WTC11 (cell line): ENCODE measurements at regions not wholly inside any gene's neighbourhood (a gene's known extent, or its start where the extent isn't known, plus 50 kb on each side); places are given as distances from the start of the nearest gene placed in this dataset.

Experiments used
- ATAC-seq: fragments of 200-7000 bp; cut with Tn5 transposase; 2 replicates; pipeline ENCODE4 v1.10.0; 2021; ENCODE audit warnings: mild to moderate bottlenecking, moderate library complexity
- CTCF ChIA-PET: fragments of 300-600 bp; sonication (Branson Sonifier 250); formaldehyde crosslinking; loops from one replicate; lab custom pipeline; 2021; ENCODE audit warnings: antibody characterized with exemption; lab: Charles Lee
- POLR2A ChIA-PET: fragments of 350-600 bp; sonication (Branson Sonifier 250); formaldehyde crosslinking; loops from one replicate; lab custom pipeline; 2021; ENCODE audit warnings: antibody characterized with exemption; lab: Charles Lee
- DNase-seq: peaks from one replicate; pipeline ENCODE4 v3.0.0; 2021; ENCODE audit warnings: low spot score
- H3K27ac Mint-ChIP-seq: 2 replicates; pipeline ENCODE4 v1.8.0; 2021; ENCODE audit warnings: mixed read lengths
- H3K27me3 Mint-ChIP-seq: 2 replicates; pipeline ENCODE4 v1.8.0; 2021; ENCODE audit warnings: low read depth, mild to moderate bottlenecking, moderate library complexity, mixed read lengths
- H3K36me3 Mint-ChIP-seq: 2 replicates; pipeline ENCODE4 v1.8.0; 2021; ENCODE audit warnings: mixed read lengths
- H3K4me1 Mint-ChIP-seq: 2 replicates; pipeline ENCODE4 v1.8.0; 2022; ENCODE audit warnings: mixed read lengths
- H3K4me3 Mint-ChIP-seq: 2 replicates; pipeline ENCODE4 v1.8.0; 2021; ENCODE audit warnings: mild to moderate bottlenecking, moderate library complexity, mixed read lengths
- H3K9me3 Mint-ChIP-seq: 2 replicates; pipeline ENCODE4 v1.8.0; 2021; ENCODE audit warnings: mixed read lengths
- AR ChIP-seq: fragments of 250-450 bp; sonication (Bioruptor Pico); IDR thresholded peaks from 2 replicates; pipeline ENCODE4 v1.9.0; 2021; ENCODE audit warnings: mild to moderate bottlenecking
- IRF2 ChIP-seq: sonication (generic); formaldehyde crosslinking; IDR thresholded peaks from 2 replicates; pipeline ENCODE4 v1.8.0; 2022; ENCODE audit warnings: low read depth, missing genetic modification reagents, borderline replicate concordance
- PREB ChIP-seq: sonication (generic); formaldehyde crosslinking; IDR thresholded peaks from 2 replicates; pipeline ENCODE4 v1.8.1; 2022; ENCODE audit warnings: mild to moderate bottlenecking, missing genetic modification reagents, moderate library complexity, borderline replicate concordance
- SOX15 ChIP-seq: fragments of 250-450 bp; sonication (Bioruptor Pico); IDR thresholded peaks from 2 replicates; pipeline ENCODE4 v1.9.0; 2021; ENCODE audit warnings: mild to moderate bottlenecking
- ZNF425 ChIP-seq: fragments of 250-450 bp; sonication (Bioruptor Pico); conservative IDR thresholded peaks from 2 replicates; pipeline ENCODE4 v1.9.0; 2021; ENCODE audit warnings: mild to moderate bottlenecking
- TF ChIP-seq, protein P1 (sequence below): fragments of 250-450 bp; sonication (Bioruptor Pico); IDR thresholded peaks from 2 replicates; pipeline ENCODE4 v1.8.0; 2021; ENCODE audit warnings: mild to moderate bottlenecking

- no peak for TF ChIP-seq AR
- TF ChIP-seq IRF2 = no peak
These were observed 50.3 kb upstream of the ZBTB7C start (continued) for GRCh38 chr18:48459465-48459864.

DNA sequence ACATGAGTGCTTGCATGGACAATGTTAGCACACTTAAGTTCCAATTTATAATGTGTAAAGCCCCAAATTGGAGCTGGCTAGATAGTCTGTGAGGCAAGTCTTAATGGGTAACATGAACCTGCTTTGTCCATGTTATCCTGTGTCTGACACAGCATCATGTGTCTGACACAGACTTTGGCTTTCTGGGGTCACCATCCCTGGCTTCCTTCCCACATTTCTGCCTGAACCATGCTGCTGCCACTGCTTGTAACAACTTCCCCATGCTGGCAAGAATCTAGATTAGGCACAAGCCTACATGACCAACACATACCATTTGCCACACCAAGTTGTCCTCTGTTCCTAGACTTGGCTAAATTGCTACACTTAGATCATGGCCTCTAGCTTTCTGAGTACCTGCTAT lies 49.8 kb upstream of the ZBTB7C start:
- Mint-ChIP-seq H3K27me3 (peaks cover 2% of the 10 kb centered on the region), H3K36me3 (no peaks in the 10 kb centered on the region), H3K4me1 (0 out of 2 replicates have a peak, but pooled peaks cover 2% of the 10 kb centered on the region), H3K4me3 (no peak overlapping the region), H3K27ac (no peak overlapping the region), H3K9me3 (no peaks in the 10 kb centered on the region)
- TF ChIP-seq, protein P1, sequence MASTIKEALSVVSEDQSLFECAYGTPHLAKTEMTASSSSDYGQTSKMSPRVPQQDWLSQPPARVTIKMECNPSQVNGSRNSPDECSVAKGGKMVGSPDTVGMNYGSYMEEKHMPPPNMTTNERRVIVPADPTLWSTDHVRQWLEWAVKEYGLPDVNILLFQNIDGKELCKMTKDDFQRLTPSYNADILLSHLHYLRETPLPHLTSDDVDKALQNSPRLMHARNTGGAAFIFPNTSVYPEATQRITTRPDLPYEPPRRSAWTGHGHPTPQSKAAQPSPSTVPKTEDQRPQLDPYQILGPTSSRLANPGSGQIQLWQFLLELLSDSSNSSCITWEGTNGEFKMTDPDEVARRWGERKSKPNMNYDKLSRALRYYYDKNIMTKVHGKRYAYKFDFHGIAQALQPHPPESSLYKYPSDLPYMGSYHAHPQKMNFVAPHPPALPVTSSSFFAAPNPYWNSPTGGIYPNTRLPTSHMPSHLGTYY (CRISPR knock-in tag) = no peak
- no peak for TF ChIP-seq PREB (CRISPR knock-in tag)
- no peak for TF ChIP-seq SOX15
- no peak for TF ChIP-seq ZNF425 (CRISPR knock-in tag)
- no peak for ATAC-seq
- no peak for DNase-seq
- CTCF ChIA-PET = interaction anchor here (1.2 to 7.0 kb wide), 3 partner anchors 11 to 428 kb away, joined by 5 to 39 read pairs (median 6); no protein-coding TSS in a partner anchor
- POLR2A ChIA-PET = no interaction called here
